Activated naive CD4-positive, alpha-beta T cell (primary cell): ENCODE measurements at regions not wholly inside any gene's neighbourhood (a gene's known extent, or its start where the extent isn't known, plus 50 kb on each side); places are given as distances from the start of the nearest gene placed in this dataset.
"Not testable (repeated sequence)": the region's sequence is repeated elsewhere in the genome, so short reads cannot be mapped to it uniquely, and the experiment has no call there.

Source experiments
- DNase-seq, 4 experiments: peaks; one replicate each; lab custom pipeline; 2025; lab: John Stamatoyannopoulos, UW

- no peak for DNase-seq
These were observed 63.3 kb upstream of the NANOS1 start for GRCh38 chr10:118966076-118966849.

GRCh38 chr10:118966850-118967125 is 62.7 kb upstream of the NANOS1 start:
- no peak for DNase-seq

- DNase-seq, result no peak
These were observed 62.4 kb upstream of the NANOS1 start for GRCh38 chr10:118967160-118967559.

GRCh38 chr10:118968060-118968459 is 61.5 kb upstream of the NANOS1 start:
- no peak for DNase-seq

GRCh38 chr10:118968482-118968881 is 61.0 kb upstream of the NANOS1 start:
- DNase-seq, result no peak

GRCh38 chr10:118969014-118969413 is 60.5 kb upstream of the NANOS1 start:
- no peak for DNase-seq

GRCh38 chr10:118970770-118971169 is 58.7 kb upstream of the NANOS1 start:
- DNase-seq, result no peak

GRCh38 chr10:118971187-118971586 is 58.3 kb upstream of the NANOS1 start:
- DNase-seq, result no peak

- no peak for DNase-seq
These were observed 57.6 kb upstream of the NANOS1 start for GRCh38 chr10:118971876-118972275.

GRCh38 chr10:118973744-118974143 is 55.8 kb upstream of the NANOS1 start:
- DNase-seq, result no peak

GRCh38 chr10:118974951-118975350 is 54.6 kb upstream of the NANOS1 start:
- DNase-seq, result no peak

- not testable (repeated sequence) for DNase-seq
These were observed 53.3 kb upstream of the NANOS1 start for GRCh38 chr10:118976219-118976618.

GRCh38 chr10:118977022-118977599 is 52.4 kb upstream of the NANOS1 start:
- no peak for DNase-seq

- no peak for DNase-seq
These were observed 51.7 kb upstream of the NANOS1 start for GRCh38 chr10:118977835-118978234.

- no peak for DNase-seq
These were observed 51.1 kb upstream of the NANOS1 start for GRCh38 chr10:118978316-118978997.

GRCh38 chr10:118978998-118979350 is 50.5 kb upstream of the NANOS1 start:
- DNase-seq, result no peak

- DNase-seq, result no peak
These were observed 49.9 kb upstream of the NANOS1 start for GRCh38 chr10:118979661-118980060.
